Right hindlimb (tissue), 1 donor: ENCODE measurements at regions not wholly inside any gene's neighbourhood (a gene's known extent, or its start where the extent isn't known, plus 50 kb on each side); places are given as distances from the start of the nearest gene placed in this dataset.
"Not testable (repeated sequence)": the region's sequence is repeated elsewhere in the genome, so short reads cannot be mapped to it uniquely, and the experiment has no call there.

Source experiments
- DNase-seq: peaks from one replicate; pipeline ENCODE4 v3.0.0-alpha.2; 2018

DNA sequence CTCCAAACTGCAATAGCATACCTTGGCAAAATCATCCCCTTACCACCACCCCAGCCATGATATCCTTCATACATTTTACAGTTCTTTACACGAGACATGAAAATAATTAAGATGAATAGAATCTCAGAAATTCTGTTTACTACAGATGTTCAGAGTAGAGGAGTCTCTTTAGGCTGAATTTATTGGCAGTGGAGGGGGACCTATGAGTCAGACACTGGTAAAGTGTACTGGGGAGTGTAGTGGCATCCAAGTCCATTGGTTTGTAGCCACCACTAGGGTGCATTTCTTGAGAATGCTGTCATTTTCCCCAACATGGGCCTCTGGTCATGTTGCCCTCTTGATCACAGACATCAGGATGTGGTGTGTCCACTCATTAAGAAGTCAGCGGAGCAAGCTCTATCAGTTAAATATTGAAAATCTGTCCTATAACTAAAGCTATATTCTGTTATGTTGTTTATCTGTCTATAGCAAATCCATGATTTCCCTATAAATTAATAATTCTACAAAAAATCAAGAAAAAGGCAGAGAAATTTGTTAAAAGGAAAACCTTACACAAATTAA, 672.2 kb downstream of the PRIM2 start:
- DNase-seq = not testable (repeated sequence)

- not testable (repeated sequence) for DNase-seq
These were observed 681.6 kb downstream of the PRIM2 start for GRCh38 chr6:57998858-57999619.

DNA sequence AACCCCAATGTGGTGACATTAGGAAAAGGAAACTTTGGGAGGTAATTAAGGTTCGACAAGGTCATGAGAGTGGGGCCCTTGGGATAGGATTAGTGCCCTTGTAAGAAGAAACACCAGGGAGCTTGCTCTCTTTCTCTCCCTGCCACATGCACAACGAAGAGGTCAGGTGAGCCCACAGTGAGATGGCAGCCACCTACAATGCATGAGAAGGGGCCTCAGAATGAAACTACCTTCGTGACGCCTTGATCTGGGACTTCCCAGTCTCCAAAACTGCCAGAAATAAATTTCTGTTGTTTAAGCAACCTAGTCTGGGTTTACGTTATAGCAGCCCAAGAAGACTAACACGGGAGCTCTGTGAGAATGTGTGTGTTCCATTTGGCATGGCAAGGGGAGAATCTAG, 682.8 kb downstream of the PRIM2 start:
- DNase-seq = not testable (repeated sequence)

- not testable (repeated sequence) for DNase-seq
These were observed 686.2 kb downstream of the PRIM2 start for GRCh38 chr6:58003417-58004167.

DNA sequence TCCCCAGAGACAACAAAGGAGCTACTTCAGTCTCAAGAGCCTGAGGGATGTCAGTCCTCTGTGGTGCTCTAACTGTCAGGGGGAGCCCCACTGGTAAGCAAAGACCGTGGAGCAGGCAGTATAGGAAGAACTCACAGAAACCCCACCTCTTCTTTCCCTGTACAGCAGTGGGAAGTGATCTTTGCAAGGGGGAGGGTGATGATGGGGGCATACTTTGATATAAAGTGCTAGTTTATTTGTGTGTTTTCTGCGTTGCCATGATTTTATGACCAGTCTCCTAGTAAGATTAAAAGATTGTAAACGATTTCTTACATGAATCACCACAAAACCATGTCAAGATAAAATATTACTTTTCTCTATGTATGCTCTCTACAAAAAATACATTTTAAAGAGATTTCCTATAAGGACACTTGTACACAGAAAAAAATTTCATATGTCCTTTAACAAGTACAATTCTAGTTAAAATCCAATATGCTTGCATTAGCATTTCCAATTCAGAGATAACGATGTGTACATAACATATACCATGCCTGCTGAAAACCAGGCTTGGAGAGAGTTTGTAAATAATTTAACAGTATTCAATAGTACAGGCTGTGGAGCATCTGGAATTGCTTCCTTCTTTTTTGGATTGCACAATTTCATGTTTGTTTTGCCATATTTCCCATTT, 690.0 kb downstream of the PRIM2 start:
- not testable (repeated sequence) for DNase-seq

DNA sequence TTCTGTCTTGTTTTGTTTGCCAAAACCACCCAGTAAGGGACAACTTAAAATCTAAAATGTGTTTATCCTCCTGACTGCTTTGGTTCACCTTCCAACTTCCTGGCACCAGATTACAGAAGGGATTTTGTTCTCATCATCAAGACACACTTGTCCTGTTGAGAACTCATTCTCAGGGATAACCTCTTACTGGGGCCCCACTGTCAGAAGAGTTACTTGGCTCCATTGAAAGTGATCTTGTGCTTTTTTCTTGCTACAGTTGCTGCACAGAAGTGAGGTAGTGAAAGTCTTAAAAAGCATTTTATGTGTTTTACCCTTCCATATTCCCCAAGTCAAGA, 690.5 kb downstream of the PRIM2 start:
- DNase-seq = not testable (repeated sequence)

DNA sequence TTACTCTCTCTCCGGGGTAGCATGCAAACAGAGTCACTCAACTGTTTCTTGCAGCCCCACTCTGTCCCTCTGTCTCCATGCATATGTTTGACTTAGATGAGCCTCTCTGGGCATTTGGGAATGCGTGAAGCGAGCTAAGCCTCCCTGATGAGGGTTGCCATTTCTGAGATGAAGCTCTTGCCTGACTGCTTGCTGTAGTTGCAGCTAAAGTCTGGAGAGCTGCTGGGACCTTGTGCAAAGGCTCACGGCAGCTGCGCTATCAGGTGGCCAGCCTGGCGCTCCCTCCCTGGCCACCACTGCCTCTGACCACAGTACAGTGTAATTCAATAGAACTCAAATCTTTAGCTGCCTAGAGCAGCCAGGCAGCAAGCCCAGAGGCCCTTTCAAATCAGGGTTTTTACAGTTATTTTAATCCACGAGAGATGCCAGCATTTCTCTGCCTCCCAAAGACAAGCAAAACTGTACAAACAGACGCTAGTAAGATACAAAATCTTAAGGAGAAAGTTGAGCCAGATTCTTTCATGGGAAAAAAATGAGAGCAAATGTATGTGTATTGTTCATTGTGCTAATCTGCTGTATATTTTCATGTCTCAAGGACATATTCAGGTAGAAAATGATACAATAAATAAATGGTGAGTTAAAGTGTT, 694.6 kb downstream of the PRIM2 start:
- peak; percentile 33 for DNase-seq

GRCh38 chr6:58016614-58017013, 699.2 kb downstream of the PRIM2 start:
- DNase-seq = not testable (repeated sequence)

GRCh38 chr6:58028188-58028587, 710.8 kb downstream of the PRIM2 start:
- not testable (repeated sequence) for DNase-seq

GRCh38 chr6:58038213-58038612, 720.8 kb downstream of the PRIM2 start:
- DNase-seq = not testable (repeated sequence)

GRCh38 chr6:58046584-58046983, 729.2 kb downstream of the PRIM2 start:
- DNase-seq = not testable (repeated sequence)

DNA sequence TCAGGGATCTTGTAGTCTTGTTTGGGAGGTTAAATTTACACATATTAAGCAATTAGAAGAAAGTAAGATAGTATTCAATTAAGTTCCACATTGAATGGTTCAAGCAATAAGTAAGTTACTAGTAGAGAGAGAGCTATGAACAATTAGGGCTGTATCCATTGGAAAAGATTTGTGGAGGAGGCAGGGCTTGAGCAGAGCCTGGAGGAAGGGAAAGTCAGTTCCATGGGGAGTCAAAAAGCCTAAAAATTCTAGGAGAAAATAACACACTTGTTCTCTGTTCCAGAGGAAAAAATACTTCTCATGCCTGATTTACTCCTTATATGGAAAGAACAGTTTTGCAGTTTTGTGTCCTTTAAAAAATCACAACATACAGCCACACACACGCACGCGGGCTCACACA, 730.0 kb downstream of the PRIM2 start:
- DNase-seq = not testable (repeated sequence)

GRCh38 chr6:58047865-58048264, 730.4 kb downstream of the PRIM2 start:
- not testable (repeated sequence) for DNase-seq

GRCh38 chr6:58055465-58056176, 738.2 kb downstream of the PRIM2 start:
- not testable (repeated sequence) for DNase-seq

GRCh38 chr6:58059701-58060100, 742.3 kb downstream of the PRIM2 start:
- DNase-seq = not testable (repeated sequence)

DNA sequence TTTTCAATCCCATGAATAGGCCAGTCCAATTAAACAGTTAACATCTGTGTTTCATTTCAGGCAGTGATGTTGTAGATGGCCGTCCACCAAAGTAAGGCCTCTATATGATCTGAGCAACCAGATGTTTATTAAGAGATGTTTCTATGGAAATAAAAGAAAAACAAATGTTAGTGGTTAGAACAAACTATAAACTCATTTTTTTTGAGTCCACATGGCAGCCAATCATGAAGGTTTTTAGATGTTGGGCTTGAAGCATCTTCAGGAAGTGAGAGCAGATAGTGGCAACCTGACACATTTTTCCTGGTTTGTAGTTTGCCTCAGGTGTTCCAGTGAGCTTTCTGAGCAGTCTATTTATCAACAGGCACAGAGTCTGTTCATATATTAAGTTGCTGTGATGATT, 746.1 kb downstream of the PRIM2 start:
- DNase-seq = not testable (repeated sequence)

- DNase-seq = not testable (repeated sequence)
These were observed 750.6 kb downstream of the PRIM2 start for GRCh38 chr6:58067867-58068548.

DNA sequence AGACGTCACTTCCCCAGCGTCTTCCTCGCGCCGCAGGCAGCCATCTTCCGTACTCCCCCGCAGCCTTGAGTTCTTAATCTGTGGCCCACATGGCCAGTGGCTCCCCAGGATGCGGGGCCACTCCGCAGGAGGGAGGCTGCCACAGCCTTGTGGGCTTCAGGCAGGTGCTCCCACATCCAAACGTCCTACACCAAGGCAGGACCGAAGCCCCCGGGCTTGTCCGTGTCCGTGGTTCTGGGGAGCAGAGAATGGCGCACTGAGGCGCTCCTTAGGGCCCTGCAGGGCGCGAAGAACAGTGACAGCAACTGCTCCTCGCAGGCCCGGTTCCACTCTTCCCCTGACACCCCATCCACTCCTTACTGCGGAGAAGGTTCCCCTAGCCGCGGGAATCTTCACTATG, 755.8 kb downstream of the PRIM2 start:
- no peak for DNase-seq

GRCh38 chr6:58090067-58090466, 772.6 kb downstream of the PRIM2 start:
- not testable (repeated sequence) for DNase-seq

DNA sequence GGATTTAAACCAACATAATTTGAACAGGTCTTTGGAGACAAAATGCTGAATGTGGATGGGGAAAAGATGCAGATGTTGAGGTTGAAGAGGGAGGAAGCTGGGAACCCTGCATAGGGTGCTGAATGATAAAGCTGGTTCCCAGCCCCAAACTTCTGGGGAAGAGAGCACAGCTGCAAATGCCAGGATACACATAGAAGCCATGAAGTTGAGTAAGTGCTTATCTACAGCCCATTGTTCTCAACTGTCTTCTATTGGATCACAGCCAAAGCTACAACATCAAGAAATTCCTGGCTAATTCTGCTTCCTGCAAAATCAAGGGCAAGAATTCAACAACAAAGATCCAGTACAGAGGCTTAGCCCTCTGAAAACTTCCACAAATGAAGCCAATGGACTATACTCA, 779.8 kb downstream of the PRIM2 start:
- DNase-seq = not testable (repeated sequence)

DNA sequence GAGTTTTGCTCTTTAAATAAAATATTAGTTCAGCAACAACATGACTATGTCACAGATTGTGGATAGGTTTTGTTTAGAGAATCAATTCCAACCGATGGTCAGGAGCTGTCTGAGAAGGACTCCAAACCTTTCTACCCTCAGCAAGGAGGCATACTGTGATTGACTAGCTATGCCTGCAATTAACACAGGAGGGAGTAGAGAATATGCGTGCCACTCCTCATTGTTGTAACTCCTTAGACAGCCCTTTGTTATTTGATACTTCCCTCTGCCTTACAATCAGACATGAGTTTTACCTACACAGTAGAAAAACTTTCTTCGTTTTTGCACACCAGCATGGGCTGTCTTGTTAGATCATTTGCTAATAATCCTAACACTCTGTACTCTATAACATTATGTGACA, 796.5 kb downstream of the PRIM2 start:
- DNase-seq = no peak
